Liver (tissue), 7 donors: ENCODE measurements at regions not wholly inside any gene's neighbourhood (a gene's known extent, or its start where the extent isn't known, plus 50 kb on each side); places are given as distances from the start of the nearest gene placed in this dataset.

Experiments used
- DNase-seq: peaks from one replicate; pipeline ENCODE4 v3.0.0-alpha.2; 2017; ENCODE audit warnings: low spot score
- H3K27ac ChIP-seq, 2 donors: one replicate each; pipeline ENCODE4 v1.7.0; 2013; ENCODE audit warnings: inconsistent platforms in 2 of 2, low read length in 2 of 2, control low read depth in 1 of 2, low read depth in 1 of 2, mild to moderate bottlenecking in 1 of 2
- H3K27me3 ChIP-seq, 4 donors: one replicate each; pipeline versions ENCODE4 v1.6.1 to v1.7.0; 2013; ENCODE audit warnings: low read length in 3 of 4, inconsistent platforms in 1 of 4, mild to moderate bottlenecking in 1 of 4, moderate library complexity in 1 of 4; ENCODE audit not compliant: control insufficient read depth in 4 of 4, insufficient read depth in 4 of 4
- H3K36me3 ChIP-seq, 4 donors: one replicate each; pipeline versions ENCODE4 v1.6.1 to v1.7.0; 2013; ENCODE audit warnings: low read length in 3 of 4, mild to moderate bottlenecking in 3 of 4, low read depth in 1 of 4, moderate library complexity in 1 of 4; ENCODE audit not compliant: control insufficient read depth in 4 of 4, insufficient read depth in 3 of 4
- H3K4me1 ChIP-seq, 4 donors: one replicate each; pipeline versions ENCODE4 v1.6.1 to v1.7.0; 2013; ENCODE audit warnings: low read length in 3 of 4, mild to moderate bottlenecking in 3 of 4, moderate library complexity in 1 of 4; ENCODE audit not compliant: control insufficient read depth in 4 of 4, insufficient read depth in 4 of 4
- H3K4me3 ChIP-seq, 3 donors: one replicate each; pipeline versions ENCODE4 v1.6.1 to v1.7.0; 2013; ENCODE audit warnings: low read length in 3 of 3, control low read depth in 1 of 3, low read depth in 1 of 3, mild to moderate bottlenecking in 1 of 3
- H3K9ac ChIP-seq, 2 donors: one replicate each; pipeline ENCODE4 v1.7.0; 2013; ENCODE audit warnings: low read length in 2 of 2, mild to moderate bottlenecking in 2 of 2, moderate library complexity in 2 of 2, control low read depth in 1 of 2, low read depth in 1 of 2
- H3K9me3 ChIP-seq, 4 donors: one replicate each; pipeline versions ENCODE4 v1.6.1 to v1.7.0; 2013; ENCODE audit warnings: low read length in 3 of 4; ENCODE audit not compliant: control insufficient read depth in 4 of 4
- EGR1 ChIP-seq, 2 donors: IDR thresholded peaks; 2 replicates each; pipeline ENCODE4 v1.6.1; 2016 to 2018; ENCODE audit warnings: antibody characterized with exemption in 2 of 2, low read depth in 2 of 2
- FOXA1 ChIP-seq: IDR thresholded peaks from 2 replicates; pipeline ENCODE4 v1.6.1; 2016; ENCODE audit warnings: antibody characterized with exemption
- FOXA2 ChIP-seq: IDR thresholded peaks from 2 replicates; pipeline ENCODE4 v1.6.1; 2016; ENCODE audit warnings: antibody characterized with exemption
- GABPA ChIP-seq, 2 donors: IDR thresholded peaks in 1 of 2; conservative IDR thresholded peaks in 1 of 2; 2 replicates each; pipeline ENCODE4 v1.6.1; 2016; ENCODE audit warnings: antibody characterized with exemption in 2 of 2, mild to moderate bottlenecking in 1 of 2, moderate library complexity in 1 of 2
- HNF4A ChIP-seq, 2 donors: conservative IDR thresholded peaks; 2 replicates each; pipeline ENCODE4 v1.6.1; 2016; ENCODE audit warnings: antibody characterized with exemption in 2 of 2, mild to moderate bottlenecking in 2 of 2
- HNF4G ChIP-seq: IDR thresholded peaks from 2 replicates; pipeline ENCODE4 v1.6.1; 2016; ENCODE audit warnings: antibody characterized with exemption
- NR2F2 ChIP-seq: IDR thresholded peaks from 2 replicates; pipeline ENCODE4 v1.6.1; 2016; ENCODE audit warnings: antibody characterized with exemption
- RAD21 ChIP-seq, 2 donors: IDR thresholded peaks; 2 replicates each; pipeline ENCODE4 v1.6.1; 2016; ENCODE audit warnings: antibody characterized with exemption in 2 of 2, mild to moderate bottlenecking in 2 of 2
- RXRA ChIP-seq, 2 donors: IDR thresholded peaks; 2 replicates each; pipeline ENCODE4 v1.6.1; 2017 to 2018; ENCODE audit warnings: antibody characterized with exemption in 2 of 2, mild to moderate bottlenecking in 1 of 2
- SP1 ChIP-seq: IDR thresholded peaks from 2 replicates; pipeline ENCODE4 v1.6.1; 2018; ENCODE audit warnings: antibody characterized with exemption, mild to moderate bottlenecking
- TAF1 ChIP-seq: conservative IDR thresholded peaks from 2 replicates; pipeline ENCODE4 v1.6.1; 2016; ENCODE audit warnings: antibody characterized with exemption, mild to moderate bottlenecking
- YY1 ChIP-seq: IDR thresholded peaks from 2 replicates; pipeline ENCODE4 v1.6.1; 2016; ENCODE audit warnings: antibody characterized with exemption, mild to moderate bottlenecking
- WGBS: extraction: QIAGEN DNeasy Blood & Tissue Kit; methylation state at CpG from one replicate; pipeline ENCODE4 v1.1.7; 2013; 5-methylcytosine and 5-hydroxymethylcytosine counted together
- TF ChIP-seq, protein P1 (sequence below): IDR thresholded peaks from 2 replicates; pipeline ENCODE4 v1.6.1; 2016; ENCODE audit warnings: antibody characterized with exemption
- TF ChIP-seq, protein P2 (sequence below): IDR thresholded peaks from 2 replicates; pipeline ENCODE4 v1.6.1; 2016; ENCODE audit warnings: antibody characterized with exemption, mild to moderate bottlenecking
- TF ChIP-seq, protein P3 (sequence below): IDR thresholded peaks from 2 replicates; pipeline ENCODE4 v1.6.1; 2016; ENCODE audit warnings: antibody characterized with exemption
- donor health status: healthy.
- donor health status: healthy.
- donor health status: healthy.
- donor health status: healthy.

DNA sequence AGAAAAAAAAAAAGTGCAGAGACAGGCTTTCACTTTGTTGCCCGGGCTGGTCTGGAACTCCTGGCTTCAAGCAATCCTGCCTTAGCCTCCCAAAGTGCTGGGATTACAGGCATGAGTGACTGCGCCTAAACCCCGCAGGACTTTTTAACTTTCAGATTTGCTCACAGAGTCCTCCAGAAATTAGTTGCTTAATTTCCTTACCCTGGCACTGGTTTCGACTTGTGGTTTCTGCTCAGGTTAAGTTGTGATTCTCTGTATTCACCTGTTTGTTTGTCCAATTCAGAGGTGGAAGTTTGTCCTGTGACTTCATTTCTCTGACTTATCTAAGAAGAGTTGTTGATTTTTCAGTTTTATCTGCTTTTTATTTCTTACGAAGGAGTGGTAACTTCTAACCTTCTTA is 238.1 kb downstream of the TMEM182 start (continued):
- TF ChIP-seq SP1: no peak
- TF ChIP-seq, protein P1, sequence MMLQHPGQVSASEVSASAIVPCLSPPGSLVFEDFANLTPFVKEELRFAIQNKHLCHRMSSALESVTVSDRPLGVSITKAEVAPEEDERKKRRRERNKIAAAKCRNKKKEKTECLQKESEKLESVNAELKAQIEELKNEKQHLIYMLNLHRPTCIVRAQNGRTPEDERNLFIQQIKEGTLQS: no peak

DNA sequence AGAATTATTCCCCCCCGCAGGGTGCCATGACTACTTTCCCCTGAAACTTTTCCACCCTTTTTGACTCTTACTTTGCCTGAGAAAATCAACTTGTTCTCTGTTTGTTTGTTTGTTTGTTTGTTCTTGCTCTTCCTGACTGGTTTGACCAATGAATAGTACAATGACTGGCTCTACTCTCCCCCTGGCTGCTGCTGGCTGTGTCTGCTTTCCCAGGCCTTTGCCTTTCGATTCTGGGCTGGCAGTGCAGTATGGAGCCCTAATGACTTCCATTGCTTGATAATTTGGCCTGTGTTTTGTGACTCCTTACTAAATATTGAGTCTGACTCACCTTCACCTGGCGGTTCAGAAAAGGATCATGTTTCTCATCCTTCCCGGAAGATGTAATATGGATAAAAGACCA is 241.1 kb downstream of the TMEM182 start:
- Histone ChIP-seq H3K4me1 (no peaks in the 10 kb centered on the region), H3K27ac (no peak overlapping the region), H3K4me3 (no peak overlapping the region), H3K27me3 (no peaks in the 10 kb centered on the region), H3K9ac (no peak overlapping the region), H3K36me3 (no peaks in the 10 kb centered on the region), H3K9me3 (no peaks in the 10 kb centered on the region)
- no peak for TF ChIP-seq NR2F2
- no peak for TF ChIP-seq GABPA (IDR thresholded peaks at IDR 0.05 in 1 of 2, conservative IDR thresholded peaks at IDR 0.05 in 1 of 2)
- TF ChIP-seq FOXA2: no peak
- no peak for TF ChIP-seq RAD21 (IDR thresholded peaks at IDR 0.05)
- TF ChIP-seq, protein P2, sequence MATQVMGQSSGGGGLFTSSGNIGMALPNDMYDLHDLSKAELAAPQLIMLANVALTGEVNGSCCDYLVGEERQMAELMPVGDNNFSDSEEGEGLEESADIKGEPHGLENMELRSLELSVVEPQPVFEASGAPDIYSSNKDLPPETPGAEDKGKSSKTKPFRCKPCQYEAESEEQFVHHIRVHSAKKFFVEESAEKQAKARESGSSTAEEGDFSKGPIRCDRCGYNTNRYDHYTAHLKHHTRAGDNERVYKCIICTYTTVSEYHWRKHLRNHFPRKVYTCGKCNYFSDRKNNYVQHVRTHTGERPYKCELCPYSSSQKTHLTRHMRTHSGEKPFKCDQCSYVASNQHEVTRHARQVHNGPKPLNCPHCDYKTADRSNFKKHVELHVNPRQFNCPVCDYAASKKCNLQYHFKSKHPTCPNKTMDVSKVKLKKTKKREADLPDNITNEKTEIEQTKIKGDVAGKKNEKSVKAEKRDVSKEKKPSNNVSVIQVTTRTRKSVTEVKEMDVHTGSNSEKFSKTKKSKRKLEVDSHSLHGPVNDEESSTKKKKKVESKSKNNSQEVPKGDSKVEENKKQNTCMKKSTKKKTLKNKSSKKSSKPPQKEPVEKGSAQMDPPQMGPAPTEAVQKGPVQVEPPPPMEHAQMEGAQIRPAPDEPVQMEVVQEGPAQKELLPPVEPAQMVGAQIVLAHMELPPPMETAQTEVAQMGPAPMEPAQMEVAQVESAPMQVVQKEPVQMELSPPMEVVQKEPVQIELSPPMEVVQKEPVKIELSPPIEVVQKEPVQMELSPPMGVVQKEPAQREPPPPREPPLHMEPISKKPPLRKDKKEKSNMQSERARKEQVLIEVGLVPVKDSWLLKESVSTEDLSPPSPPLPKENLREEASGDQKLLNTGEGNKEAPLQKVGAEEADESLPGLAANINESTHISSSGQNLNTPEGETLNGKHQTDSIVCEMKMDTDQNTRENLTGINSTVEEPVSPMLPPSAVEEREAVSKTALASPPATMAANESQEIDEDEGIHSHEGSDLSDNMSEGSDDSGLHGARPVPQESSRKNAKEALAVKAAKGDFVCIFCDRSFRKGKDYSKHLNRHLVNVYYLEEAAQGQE: no peak
- DNase-seq: no peak
- WGBS: 68% methylated on average over 4 of the region's 4 CpGs

DNA sequence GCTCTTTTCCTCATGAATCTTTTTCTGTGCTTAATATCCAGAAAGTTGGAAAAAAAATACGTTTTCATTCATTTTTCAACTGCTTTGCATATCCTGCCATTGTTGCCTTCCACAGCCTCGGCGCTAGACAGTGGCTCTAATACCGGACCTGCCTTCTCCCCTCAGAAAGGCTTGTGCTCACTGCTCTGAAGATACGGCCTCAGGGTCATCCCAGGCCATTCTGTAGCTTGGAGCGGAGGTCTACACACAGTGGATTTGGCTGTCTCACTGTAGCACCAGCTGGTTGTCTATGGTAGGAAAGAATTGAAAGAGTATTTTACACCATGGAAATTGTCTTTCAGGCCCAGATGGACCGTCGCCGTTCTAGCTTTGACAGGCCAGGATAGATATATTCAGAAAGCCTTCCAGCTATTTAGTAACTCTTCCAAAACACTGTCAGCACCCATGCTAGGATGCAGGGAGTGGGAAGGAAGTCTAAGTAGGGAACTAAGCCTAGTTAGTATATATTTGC is 242.0 kb downstream of the TMEM182 start:
- TF ChIP-seq RXRA (IDR thresholded peaks at IDR 0.05) (no peak), HNF4A (conservative IDR thresholded peaks at IDR 0.05) (no peak), FOXA2 (no peak)
- TF ChIP-seq, protein P1: no peak
- no peak for DNase-seq
- H3K9ac ChIP-seq: no peak overlapping the region
- no peaks in the 10 kb centered on the region for H3K4me1 ChIP-seq
- peaks cover 0 to 3% (median 0%) of the 10 kb centered on the region in 4 donors for H3K27me3 ChIP-seq
- no peaks in the 10 kb centered on the region for H3K36me3 ChIP-seq
- WGBS: 80% methylated on average over 9 of the region's 9 CpGs
- H3K9me3 ChIP-seq: no peaks in the 10 kb centered on the region
- no peak overlapping the region for H3K27ac ChIP-seq
- H3K4me3 ChIP-seq: no peak overlapping the region

DNA sequence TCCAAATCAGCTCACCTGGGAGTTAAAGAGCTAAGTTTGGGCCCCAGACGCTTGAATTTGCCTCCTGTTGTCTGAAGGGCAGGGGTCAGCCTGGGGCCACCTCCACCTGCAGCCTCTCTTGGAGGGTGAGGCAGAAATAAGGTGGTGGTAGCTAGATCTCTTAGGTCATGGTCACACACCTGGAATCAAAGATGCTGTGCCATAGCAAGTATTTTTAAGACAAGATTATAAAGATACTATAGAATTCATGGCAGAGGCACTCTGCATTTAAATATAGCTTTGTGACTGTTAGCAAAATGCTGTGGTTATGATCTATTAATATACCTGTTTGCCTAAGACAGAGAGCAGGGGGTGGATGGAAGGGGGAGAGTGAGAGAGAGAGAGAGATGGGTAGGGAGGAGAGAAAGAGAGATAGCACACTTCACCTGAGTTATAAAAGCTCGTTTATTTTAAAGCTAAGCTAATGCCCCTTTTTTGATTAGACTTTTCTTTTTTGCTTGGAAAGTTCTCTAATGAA is 242.7 kb downstream of the TMEM182 start:
- no peak for DNase-seq
- Histone ChIP-seq H3K27ac (no peak overlapping the region), H3K9ac (no peak overlapping the region)

More for the DNA sequence above, 242.7 kb downstream of the TMEM182 start:
- no peaks in the 10 kb centered on the region for H3K36me3 ChIP-seq
- TF ChIP-seq HNF4G (no peak), HNF4A (conservative IDR thresholded peaks at IDR 0.05) (no peak), NR2F2 (no peak), RAD21 (IDR thresholded peaks at IDR 0.05) (no peak), GABPA (IDR thresholded peaks at IDR 0.05 in 1 of 2, conservative IDR thresholded peaks at IDR 0.05 in 1 of 2) (no peak), YY1 (no peak), EGR1 (IDR thresholded peaks at IDR 0.05; ENCODE audit: low read depth in 2 of 2) (no peak), FOXA1 (no peak), SP1 (no peak), TAF1 (no peak), FOXA2 (no peak)
- TF ChIP-seq, protein P3, sequence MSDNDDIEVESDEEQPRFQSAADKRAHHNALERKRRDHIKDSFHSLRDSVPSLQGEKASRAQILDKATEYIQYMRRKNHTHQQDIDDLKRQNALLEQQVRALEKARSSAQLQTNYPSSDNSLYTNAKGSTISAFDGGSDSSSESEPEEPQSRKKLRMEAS: no peak
- TF ChIP-seq, protein P1: no peak
- TF ChIP-seq, protein P2: no peak
- no peaks in the 10 kb centered on the region for H3K9me3 ChIP-seq
- WGBS: 46% methylated on average over 2 of the region's 2 CpGs
- H3K4me1 ChIP-seq: no peaks in the 10 kb centered on the region
- peaks cover 0 to 3% (median 0%) of the 10 kb centered on the region in 4 donors for H3K27me3 ChIP-seq
- H3K4me3 ChIP-seq: no peak overlapping the region
